Activated T-cell treated with anti-CD3 and anti-CD28 coated beads, Interleukin-2, amount 50 U/mL, for 48 hours (primary cell): ENCODE measurements at regions not wholly inside any gene's neighbourhood (a gene's known extent, or its start where the extent isn't known, plus 50 kb on each side); places are given as distances from the start of the nearest gene placed in this dataset.

Experiments
- DNase-seq, 2 experiments: peaks; one replicate each; pipeline ENCODE4 v3.0.0-alpha.2; 2020

- no peak for DNase-seq
These were observed 264.3 kb downstream of the TXNL1 start for GRCh38 chr18:56374007-56374655.

- DNase-seq = no peak
These were observed 264.8 kb downstream of the TXNL1 start for GRCh38 chr18:56373601-56374000.

GRCh38 chr18:56368066-56368465 is 270.3 kb downstream of the TXNL1 start:
- DNase-seq = no peak

GRCh38 chr18:56358608-56359280 is 279.6 kb downstream of the TXNL1 start:
- no peak for DNase-seq

DNA sequence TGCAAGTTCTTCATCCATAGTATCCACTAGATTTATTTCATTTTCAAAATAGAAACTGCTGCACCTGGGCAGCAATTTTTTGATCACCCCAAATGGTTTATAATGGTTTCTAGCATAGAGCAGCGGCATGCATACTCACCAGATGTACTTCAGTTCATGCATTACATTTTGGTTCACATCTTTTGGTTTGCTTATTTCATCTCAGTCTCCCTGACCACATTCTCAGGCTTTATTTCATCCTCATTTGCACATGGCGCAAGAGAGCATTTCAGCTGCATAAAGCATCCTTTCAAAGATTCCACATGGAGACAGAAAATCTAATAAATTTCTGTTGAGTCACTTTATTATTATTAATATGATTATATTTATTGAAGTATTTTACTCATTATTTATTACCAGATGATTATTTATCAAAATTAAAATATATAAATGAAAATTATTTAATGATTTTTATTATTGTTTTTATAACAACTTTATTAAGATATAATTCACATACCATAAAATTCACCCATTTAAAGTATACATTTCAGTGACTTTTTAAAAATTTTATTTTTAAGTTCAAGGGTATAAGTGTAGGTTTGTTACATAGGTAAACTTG is 284.6 kb downstream of the TXNL1 start:
- DNase-seq = no peak

DNA sequence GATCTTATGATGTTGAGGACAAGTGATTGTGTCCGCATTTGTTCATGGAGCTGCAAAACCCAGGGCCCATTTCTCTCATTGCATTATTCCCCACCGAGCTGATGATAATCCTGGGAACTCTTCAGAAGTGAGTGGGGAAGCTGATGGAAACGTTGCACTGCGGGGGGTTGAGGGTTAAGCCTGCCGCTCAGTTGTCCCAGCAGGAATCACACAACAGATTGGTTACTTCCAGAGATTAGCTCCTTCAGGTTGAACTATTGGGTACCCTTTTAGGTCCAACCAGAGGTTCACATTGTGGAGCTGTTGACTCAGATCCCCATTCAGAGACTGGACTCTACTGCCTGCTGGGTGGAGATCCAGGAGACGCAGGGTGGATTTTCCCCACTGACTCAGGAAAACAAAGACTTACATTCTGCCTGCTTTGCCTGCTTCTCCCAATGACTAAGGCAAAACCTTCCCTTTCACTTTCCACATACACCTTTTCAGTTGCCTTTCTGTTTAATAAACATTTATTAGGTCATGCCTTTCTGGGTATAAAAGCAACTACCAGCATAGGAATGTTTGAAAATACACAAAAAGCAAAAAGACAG is 286.4 kb downstream of the TXNL1 start:
- DNase-seq = no peak

GRCh38 chr18:56337507-56337906 is 300.9 kb downstream of the TXNL1 start:
- no peak for DNase-seq

DNA sequence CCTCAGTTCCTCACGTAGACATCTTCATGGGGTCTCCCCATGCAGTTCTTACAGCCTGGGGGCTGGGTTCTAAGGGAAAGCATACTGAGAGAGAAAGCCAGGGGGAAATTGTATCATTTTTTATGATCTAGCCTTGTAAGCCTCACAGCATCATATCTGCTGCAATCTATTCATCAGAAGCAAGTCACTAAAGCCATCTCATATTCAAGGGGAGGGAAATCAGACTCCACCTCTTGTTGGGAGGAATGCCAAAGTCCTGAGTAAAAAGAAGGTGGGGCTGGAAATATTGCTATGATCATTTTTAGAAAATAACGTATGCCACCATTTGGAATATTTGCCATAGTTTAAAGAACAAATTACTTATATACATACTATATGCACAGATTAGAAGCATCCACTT is 304.6 kb downstream of the TXNL1 start:
- no peak for DNase-seq

DNA sequence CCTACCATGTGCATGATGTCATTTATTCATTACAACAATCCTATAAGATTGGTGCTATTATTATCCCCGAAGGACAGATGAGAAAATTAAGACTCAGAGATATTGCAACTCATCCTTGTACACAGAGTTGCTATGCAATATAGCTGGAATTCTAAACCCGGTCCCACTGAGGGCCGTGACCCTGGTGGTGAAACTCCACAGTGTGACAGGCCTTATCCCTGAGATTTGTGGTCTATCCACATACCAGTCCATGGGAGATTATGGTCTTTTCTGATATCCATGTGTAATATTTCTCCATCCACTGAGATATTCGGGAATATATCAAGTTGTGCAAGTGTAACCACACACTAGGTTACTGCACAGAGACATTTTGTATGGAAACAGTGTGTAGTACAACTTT is 305.2 kb downstream of the TXNL1 start:
- no peak for DNase-seq

GRCh38 chr18:56332371-56332770 is 306.0 kb downstream of the TXNL1 start:
- DNase-seq = no peak

- DNase-seq = no peak
These were observed 307.9 kb downstream of the TXNL1 start for GRCh38 chr18:56330366-56331110.

- no peak for DNase-seq
These were observed 308.9 kb downstream of the TXNL1 start for GRCh38 chr18:56329536-56329935.

GRCh38 chr18:56327191-56327885 is 311.1 kb downstream of the TXNL1 start:
- DNase-seq = no peak

GRCh38 chr18:56326336-56327072 is 311.9 kb downstream of the TXNL1 start:
- no peak for DNase-seq

DNA sequence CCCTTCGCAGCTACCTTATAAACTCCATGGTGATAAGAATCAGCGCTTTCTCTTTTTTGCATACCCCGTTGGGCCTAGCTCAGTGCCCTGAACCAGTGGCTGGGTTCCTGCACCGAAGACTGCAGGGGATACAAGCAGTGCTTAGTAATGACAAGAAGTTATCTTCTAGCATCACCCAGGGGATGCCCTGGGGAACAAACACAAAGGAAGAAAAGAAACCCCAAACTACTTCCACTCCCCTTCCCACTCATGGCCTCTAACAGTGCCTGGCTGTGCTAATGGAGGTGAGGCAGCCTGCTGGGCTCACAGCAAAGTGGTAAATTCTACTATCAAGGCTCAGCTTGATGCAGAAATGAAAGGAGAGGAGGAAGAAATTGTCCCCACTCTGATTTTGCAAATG is 314.7 kb downstream of the TXNL1 start:
- DNase-seq = no peak

- no peak for DNase-seq
These were observed 316.0 kb downstream of the TXNL1 start for GRCh38 chr18:56322406-56322805.

DNA sequence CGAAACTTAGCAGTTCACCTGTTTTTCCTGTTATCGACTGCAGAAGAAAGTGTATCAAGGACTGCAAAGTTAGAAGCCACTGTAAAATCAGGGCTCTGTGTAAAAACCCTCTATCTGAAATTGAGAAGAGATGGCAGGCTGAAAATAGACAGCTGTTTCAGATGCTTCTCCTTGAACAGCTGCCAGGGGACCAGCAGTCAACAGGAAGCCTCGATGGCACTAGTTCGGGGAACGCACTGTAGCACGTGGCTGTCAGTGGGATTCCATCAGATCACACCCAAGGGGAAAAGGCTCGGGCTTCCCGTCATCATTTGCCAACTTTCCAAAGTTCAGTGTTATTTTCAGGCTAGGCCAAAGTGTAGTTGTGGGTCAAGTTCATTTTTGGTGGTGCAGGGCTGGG is 316.9 kb downstream of the TXNL1 start:
- no peak for DNase-seq

GRCh38 chr18:56319953-56320352 is 318.4 kb downstream of the TXNL1 start:
- no peak for DNase-seq

DNA sequence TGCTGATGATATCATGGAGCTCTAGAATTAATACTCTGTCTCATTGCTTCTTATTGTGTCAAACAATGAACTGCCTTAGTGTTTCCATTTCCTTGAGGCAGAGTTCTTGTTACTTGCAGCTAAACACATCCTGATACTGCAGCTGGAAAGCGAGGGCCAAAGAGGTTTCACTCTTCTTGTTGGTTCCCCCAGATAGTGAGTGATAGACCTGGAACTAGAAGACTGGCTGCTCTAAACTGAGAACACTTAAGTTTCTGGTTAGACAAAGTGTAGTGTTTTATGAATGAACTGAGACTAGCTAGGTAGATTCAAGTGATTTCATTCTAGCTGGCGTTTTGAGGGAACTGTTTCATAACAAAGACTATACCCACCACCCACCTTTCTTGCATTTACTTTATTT is 321.7 kb downstream of the TXNL1 start:
- DNase-seq = no peak

- no peak for DNase-seq
These were observed 323.0 kb downstream of the TXNL1 start for GRCh38 chr18:56315363-56315762.

GRCh38 chr18:56314396-56314795 is 324.0 kb downstream of the TXNL1 start:
- no peak for DNase-seq
